ENCODE measurements at regions not wholly inside any gene's neighbourhood (a gene's known extent, or its start where the extent isn't known, plus 50 kb on each side); places are given as distances from the start of the nearest gene placed in this dataset.

- no peak overlapping the region for H3K4me3 ChIP-seq (ENCODE audit: low read depth, low read length)
Measured at GRCh38 chr9:27943501-27943900, 370.2 kb upstream of the C9orf72 start.

GRCh38 chr9:27945386-27945785, 372.1 kb upstream of the C9orf72 start:
- no peak overlapping the region for H3K4me3 ChIP-seq (ENCODE audit: low read depth, low read length)
- no peak for TF ChIP-seq CTCF (IDR thresholded peaks at IDR 0.05; ENCODE audit: low read depth, low read length)

More at GRCh38 chr9:27943501-27943900, 370.2 kb upstream of the C9orf72 start:
- no peak for TF ChIP-seq CTCF (IDR thresholded peaks at IDR 0.05; ENCODE audit: low read depth, low read length)

- no peak for TF ChIP-seq CTCF (IDR thresholded peaks at IDR 0.05; ENCODE audit: low read depth, low read length)
- H3K4me3 ChIP-seq (ENCODE audit: low read depth, low read length), result no peak overlapping the region
Measured at GRCh38 chr9:27950382-27950781, 377.1 kb upstream of the C9orf72 start.

- TF ChIP-seq CTCF (IDR thresholded peaks at IDR 0.05; ENCODE audit: low read depth, low read length), result no peak
- H3K4me3 ChIP-seq (ENCODE audit: low read depth, low read length), result no peak overlapping the region
Measured at GRCh38 chr9:27954858-27955257, 381.6 kb upstream of the C9orf72 start.

- no peak for TF ChIP-seq CTCF (IDR thresholded peaks at IDR 0.05; ENCODE audit: low read depth, low read length)
- H3K4me3 ChIP-seq (ENCODE audit: low read depth, low read length), result no peak overlapping the region
Measured at GRCh38 chr9:27963836-27964235, 390.6 kb upstream of the C9orf72 start.

GRCh38 chr9:27967210-27967609, 393.9 kb upstream of the C9orf72 start:
- TF ChIP-seq CTCF (IDR thresholded peaks at IDR 0.05; ENCODE audit: low read depth, low read length), result no peak
- no peak overlapping the region for H3K4me3 ChIP-seq (ENCODE audit: low read depth, low read length)

- TF ChIP-seq CTCF (IDR thresholded peaks at IDR 0.05; ENCODE audit: low read depth, low read length), result no peak
- H3K4me3 ChIP-seq (ENCODE audit: low read depth, low read length), result no peak overlapping the region
Measured at GRCh38 chr9:27977931-27978330, 404.6 kb upstream of the C9orf72 start.

Data from WI38 (cell line).